NT2/D1 (cell line): ENCODE measurements at regions not wholly inside any gene's neighbourhood (a gene's known extent, or its start where the extent isn't known, plus 50 kb on each side); places are given as distances from the start of the nearest gene placed in this dataset.

Source experiments
- YY1 ChIP-seq: IDR thresholded peaks from 2 replicates; pipeline ENCODE4 v1.6.1; 2011; ENCODE audit not compliant: insufficient read length, insufficient read depth
- ZNF274 ChIP-seq: IDR thresholded peaks from 2 replicates; pipeline ENCODE4 v1.6.1; 2011; ENCODE audit warnings: mild to moderate bottlenecking, low read depth, low read length

- TF ChIP-seq YY1 (no peak), ZNF274 (no peak)
Observed at GRCh38 chr21:43360441-43361126, 66.3 kb downstream of the SIK1 start.
